Endothelial cell of umbilical vein (primary cell): ENCODE measurements at regions not wholly inside any gene's neighbourhood (a gene's known extent, or its start where the extent isn't known, plus 50 kb on each side); places are given as distances from the start of the nearest gene placed in this dataset.

Experiments
- BruUV-seq: library from RNA; stranded (reverse); fragments of 400-500 nt; replicated peaks from 2 replicates; lab custom pipeline; 2021; lab: Mats Ljungman, UMichigan
- CTCF ChIA-PET: fragments of 300-600, 350-600 bp; sonication (Branson Sonifier 250); formaldehyde crosslinking; loops from one replicate; lab custom pipeline; 2021; ENCODE audit warnings: antibody characterized with exemption, inconsistent platforms; lab: Charles Lee
- POLR2A ChIA-PET: fragments of 300-600, 350-600 bp; sonication (Branson Sonifier 250); formaldehyde crosslinking; loops from one replicate; lab custom pipeline; 2021; ENCODE audit warnings: antibody characterized with exemption, inconsistent platforms; lab: Charles Lee
- DNase-seq: peaks from one replicate; pipeline ENCODE4 v3.0.0-alpha.2; 2011; ENCODE audit warnings: low read depth, low spot score
- FAIRE-seq: peaks from 2 replicates; lab custom pipeline; 2011; peaks lifted over from hg19 to GRCh38; lab: Jason Lieb, UNC
- H2AFZ ChIP-seq: 2 replicates; pipeline ENCODE4 v1.6.0; 2012; ENCODE audit warnings: low read depth, low read length, control low read depth, inconsistent platforms
- H3K27ac ChIP-seq: 2 replicates; pipeline ENCODE4 v1.5.1; 2011; ENCODE audit warnings: low read depth, mild to moderate bottlenecking, control low read depth, low read length, moderate library complexity; ENCODE audit not compliant: insufficient read depth
- H3K27me3 ChIP-seq, 2 experiments: 2 replicates each; pipeline versions ENCODE4 v1.6.0 to v1.6.1; 2011; ENCODE audit warnings: low read length in 2 of 2, mixed read lengths in 1 of 2; ENCODE audit not compliant: control insufficient read depth in 2 of 2, insufficient read depth in 2 of 2
- H3K36me3 ChIP-seq, 2 experiments: 2 replicates in 1 of 2; 3 replicates in 1 of 2; pipeline ENCODE4 v1.5.1; 2011; ENCODE audit warnings: low read length in 2 of 2, mild to moderate bottlenecking in 1 of 2, moderate library complexity in 1 of 2; ENCODE audit not compliant: control insufficient read depth in 2 of 2, insufficient read depth in 2 of 2; ENCODE audit errors: extremely low read depth in 1 of 2
- H3K4me1 ChIP-seq: 3 replicates; pipeline ENCODE4 v1.5.1; 2011; ENCODE audit warnings: mild to moderate bottlenecking, low read length; ENCODE audit not compliant: control insufficient read depth, insufficient read depth; ENCODE audit errors: extremely low read depth
- H3K4me2 ChIP-seq: 2 replicates; pipeline ENCODE4 v1.6.1; 2011; ENCODE audit warnings: low read length, control low read depth, mixed read lengths; ENCODE audit not compliant: insufficient read depth
- H3K4me3 ChIP-seq, 3 experiments: fragments of 200-600 bp in 1 of 3; sonication (generic), shearing (Covaris generic) in 1 of 3; replicated peaks in 1 of 3; 2 replicates each; pipeline ENCODE4 v1.5.1; 2011 to 2016; ENCODE audit warnings: control low read depth in 3 of 3, low read length in 3 of 3, mild to moderate bottlenecking in 2 of 3, inconsistent platforms in 1 of 3, low read depth in 1 of 3, moderate library complexity in 1 of 3; ENCODE audit not compliant: insufficient read depth in 1 of 3
- H3K79me2 ChIP-seq: 2 replicates; pipeline ENCODE4 v1.6.0; 2012; ENCODE audit warnings: low read length, inconsistent platforms; ENCODE audit not compliant: control insufficient read depth, insufficient read depth
- H3K9ac ChIP-seq: replicated peaks from 2 replicates; pipeline ENCODE3; 2011; ENCODE audit warnings: low read length, control low read depth; ENCODE audit not compliant: insufficient read depth; ENCODE audit errors: extremely low read depth
- H3K9me1 ChIP-seq: replicated peaks from 3 replicates; pipeline ENCODE4 v1.6.0; 2011; ENCODE audit warnings: mild to moderate bottlenecking, low read length; ENCODE audit not compliant: control insufficient read depth, insufficient read depth; ENCODE audit errors: extremely low read depth
- H3K9me3 ChIP-seq: replicated peaks from 2 replicates; pipeline ENCODE4 v1.5.1; 2012; ENCODE audit warnings: low read length, inconsistent platforms; ENCODE audit not compliant: control insufficient read depth, insufficient read depth
- H4K20me1 ChIP-seq: replicated peaks from 2 replicates; pipeline ENCODE3; 2011; ENCODE audit warnings: mild to moderate bottlenecking, low read length; ENCODE audit not compliant: control insufficient read depth, insufficient read depth; ENCODE audit errors: extremely low read depth
- CTCF ChIP-seq, 2 donors: IDR thresholded peaks; 1 replicate in 1 of 2; 2 replicates in 1 of 2; pipeline ENCODE4 v1.5.1; 2011; ENCODE audit warnings: low read length in 2 of 2, mild to moderate bottlenecking in 2 of 2, moderate library complexity in 2 of 2, control low read depth in 1 of 2, inconsistent platforms in 1 of 2, low read depth in 1 of 2; ENCODE audit not compliant: insufficient read depth in 1 of 2; ENCODE audit errors: extremely low read depth in 1 of 2
- EZH2 ChIP-seq: IDR thresholded peaks from 2 replicates; pipeline ENCODE4 v1.6.1; 2012; ENCODE audit warnings: borderline replicate concordance, low read depth, mild to moderate bottlenecking, moderate library complexity, low read length, inconsistent platforms; ENCODE audit not compliant: severe bottlenecking
- FOS ChIP-seq: IDR thresholded peaks from 2 replicates; pipeline ENCODE4 v1.6.1; 2011; ENCODE audit warnings: mild to moderate bottlenecking, low read length, moderate library complexity, borderline replicate concordance; ENCODE audit not compliant: insufficient read depth
- GATA2 ChIP-seq: IDR thresholded peaks from 2 replicates; pipeline ENCODE4 v1.7.0; 2011; ENCODE audit warnings: low read depth, mild to moderate bottlenecking, moderate library complexity, mixed read lengths, low read length; ENCODE audit not compliant: insufficient read length, insufficient read depth
- JUN ChIP-seq: IDR thresholded peaks from 2 replicates; pipeline ENCODE4 v1.6.1; 2011; ENCODE audit warnings: borderline replicate concordance, low read depth; ENCODE audit not compliant: insufficient read length, insufficient read depth
- MAX ChIP-seq: IDR thresholded peaks from 2 replicates; pipeline ENCODE4 v1.6.1; 2011; ENCODE audit not compliant: insufficient read depth, insufficient read length
- MYC ChIP-seq: IDR thresholded peaks from one replicate; pipeline ENCODE4 v1.6.1; 2011; ENCODE audit warnings: mild to moderate bottlenecking, low read depth, low read length
- POLR2A ChIP-seq: IDR thresholded peaks from 2 replicates; pipeline ENCODE4 v1.6.1; 2012; ENCODE audit warnings: low read depth, mild to moderate bottlenecking, control low read depth, low read length
- POLR2AphosphoS5 ChIP-seq: IDR thresholded peaks from 2 replicates; pipeline ENCODE4 v1.6.1; 2012; ENCODE audit warnings: low read depth, mild to moderate bottlenecking, control low read depth, low read length, moderate library complexity; ENCODE audit not compliant: insufficient read depth
- dilution Hi-C: fragments of 300-500 bp; cut with MboI; formaldehyde crosslinking; loops from one replicate; pipeline ENCODE4 v1.15.0; 2019; ENCODE audit warnings: low sequenced_read_pairs; ENCODE audit not compliant: extremely low pct_ligation_motif_present
- intact Hi-C: fragments of 100-400 bp; cut with micrococcal nuclease; formaldehyde crosslinking; loops from one replicate; pipeline ENCODE4 v1.10.0; 2022

- no peak for FAIRE-seq
- POLR2A ChIA-PET = no interaction called here
- dilution Hi-C loops = no loop called here
These were observed 249.8 kb downstream of the NRIP1 start for GRCh38 chr21:14814991-14815390.

GRCh38 chr21:14814282-14814681 lies 250.5 kb downstream of the NRIP1 start:
- FAIRE-seq = no peak
- no TSS peak for BruUV-seq

More at GRCh38 chr21:14814991-14815390, 249.8 kb downstream of the NRIP1 start:
- no peak for TF ChIP-seq CTCF (IDR thresholded peaks at IDR 0.05; ENCODE audit: extremely low read depth in 1 of 2, insufficient read depth in 1 of 2, low read depth in 1 of 2, low read length in 2 of 2)
- no peaks in the 10 kb centered on the region for H3K27me3 ChIP-seq
- H3K9me3 ChIP-seq = no peaks in the 10 kb centered on the region
- intact Hi-C loops = no loop called here
- no peaks in the 10 kb centered on the region for H3K36me3 ChIP-seq
- H3K27ac ChIP-seq = no peak overlapping the region
- H3K9ac ChIP-seq = no peak overlapping the region
- H3K4me1 ChIP-seq = no peaks in the 10 kb centered on the region
- no peak overlapping the region for H3K4me2 ChIP-seq
- H3K4me3 ChIP-seq = no peak overlapping the region
- no peaks in the 10 kb centered on the region for H3K79me2 ChIP-seq
- no peak overlapping the region for H2AFZ ChIP-seq
- DNase-seq = no peak
- H4K20me1 ChIP-seq = no peaks in the 10 kb centered on the region
- H3K9me1 ChIP-seq = no peaks in the 10 kb centered on the region
- no TSS peak for BruUV-seq
- CTCF ChIA-PET = no interaction called here

More at GRCh38 chr21:14814282-14814681, 250.5 kb downstream of the NRIP1 start:
- Histone ChIP-seq H3K4me2 (no peak overlapping the region), H3K9me3 (no peaks in the 10 kb centered on the region), H3K4me1 (no peaks in the 10 kb centered on the region), H3K9ac (no peak overlapping the region), H2AFZ (no peak overlapping the region), H3K36me3 (no peaks in the 10 kb centered on the region), H3K27me3 (no peaks in the 10 kb centered on the region), H3K9me1 (no peaks in the 10 kb centered on the region), H3K27ac (no peak overlapping the region), H4K20me1 (no peaks in the 10 kb centered on the region), H3K79me2 (no peaks in the 10 kb centered on the region), H3K4me3 (no peak overlapping the region)
- TF ChIP-seq CTCF (IDR thresholded peaks at IDR 0.05; ENCODE audit: extremely low read depth in 1 of 2, insufficient read depth in 1 of 2, low read depth in 1 of 2, low read length in 2 of 2) (no peak), FOS (no peak), MYC (no peak), POLR2AphosphoS5 (no peak), JUN (no peak), POLR2A (no peak), MAX (no peak), EZH2 (no peak), GATA2 (no peak)
- POLR2A ChIA-PET = no interaction called here
- dilution Hi-C loops (no loop called here), intact Hi-C loops (no loop called here)
- CTCF ChIA-PET = no interaction called here
- DNase-seq = no peak
